Omental fat pad (tissue), 3 donors: ENCODE measurements at regions not wholly inside any gene's neighbourhood (a gene's known extent, or its start where the extent isn't known, plus 50 kb on each side); places are given as distances from the start of the nearest gene placed in this dataset.
"Not testable (repeated sequence)": the region's sequence is repeated elsewhere in the genome, so short reads cannot be mapped to it uniquely, and the experiment has no call there.

Experiments used
- ATAC-seq: fragments of 150-250 bp; one replicate; pipeline ENCODE4 v1.9.1; 2016; ENCODE audit warnings: mild to moderate bottlenecking, moderate library complexity; ENCODE audit not compliant: low FRiP score
- DNase-seq: peaks from one replicate; pipeline ENCODE4 v3.0.0-alpha.2; 2019; ENCODE audit warnings: low spot score
- CTCF ChIP-seq, 3 donors: fragments of 450-650 bp; IDR thresholded peaks; one replicate each; pipeline ENCODE4 v1.5.1; 2016 to 2017; ENCODE audit warnings: antibody characterized with exemption in 3 of 3, mild to moderate bottlenecking in 3 of 3, moderate library complexity in 2 of 3

GRCh38 chr2:153268941-153269461 lies 209.6 kb downstream of the RPRM start:
- DNase-seq (no peak), ATAC-seq (no peak)
- no peak for TF ChIP-seq CTCF (IDR thresholded peaks at IDR 0.05)

- not testable (repeated sequence) for ATAC-seq, DNase-seq
Measured at GRCh38 chr2:153256876-153257275, 221.7 kb downstream of the RPRM start.

GRCh38 chr2:153246636-153247035 lies 231.9 kb downstream of the RPRM start:
- not testable (repeated sequence) for DNase-seq, ATAC-seq

- ATAC-seq (no peak), DNase-seq (no peak)
- TF ChIP-seq CTCF (IDR thresholded peaks at IDR 0.05), result no peak
Measured at GRCh38 chr2:153235516-153235915, 243.0 kb downstream of the RPRM start.

- no peak for ATAC-seq
- no peak for TF ChIP-seq CTCF (IDR thresholded peaks at IDR 0.05)
- DNase-seq, result no peak
Measured at GRCh38 chr2:153232464-153232863, 246.1 kb downstream of the RPRM start.

- TF ChIP-seq CTCF (IDR thresholded peaks at IDR 0.05), result no peak
- no peak for ATAC-seq
- DNase-seq, result no peak
Measured at GRCh38 chr2:153230977-153231376, 247.6 kb downstream of the RPRM start.

- no peak for TF ChIP-seq CTCF (IDR thresholded peaks at IDR 0.05)
- ATAC-seq (no peak), DNase-seq (no peak)
Measured at GRCh38 chr2:153228904-153229303, 249.7 kb downstream of the RPRM start.

GRCh38 chr2:153227981-153228380 lies 250.6 kb downstream of the RPRM start:
- ATAC-seq (no peak), DNase-seq (no peak)
- TF ChIP-seq CTCF (IDR thresholded peaks at IDR 0.05), result no peak
